Fibroblast of villous mesenchyme (primary cell): ENCODE measurements at regions not wholly inside any gene's neighbourhood (a gene's known extent, or its start where the extent isn't known, plus 50 kb on each side); places are given as distances from the start of the nearest gene placed in this dataset.

Experiments
- DNase-seq: peaks from one replicate; pipeline ENCODE4 v3.0.0-alpha.2; 2010; ENCODE audit warnings: low read depth
- H3K4me3 ChIP-seq: 2 replicates; pipeline ENCODE4 v1.5.1; 2011; ENCODE audit warnings: low read depth, mild to moderate bottlenecking, low read length
- TF ChIP-seq, protein P1 (sequence below): IDR thresholded peaks from 2 replicates; pipeline ENCODE4 v1.5.1; 2012; ENCODE audit warnings: low read depth, mild to moderate bottlenecking, low read length; ENCODE audit not compliant: insufficient read depth

DNA sequence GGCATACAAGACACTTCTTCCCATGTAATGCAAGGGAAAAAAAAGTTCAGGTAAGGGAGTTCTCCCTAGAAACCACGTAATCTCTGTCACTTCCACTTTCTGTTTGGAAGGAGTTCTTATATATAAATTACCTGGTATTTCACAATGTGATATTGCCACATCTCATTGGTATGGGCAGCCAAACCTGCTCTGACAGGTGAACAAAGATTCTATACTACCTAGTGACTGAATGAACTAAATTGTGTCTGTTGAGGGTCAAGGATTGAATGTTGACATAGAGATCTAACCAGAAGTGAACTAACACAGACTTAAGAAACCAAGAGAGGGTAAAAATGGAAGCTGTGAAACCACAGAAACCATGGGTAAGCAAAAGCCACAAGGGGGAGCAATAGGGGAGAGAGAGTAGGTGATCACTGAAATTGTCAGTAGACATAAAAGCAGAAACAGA, 161.3 kb downstream of the RPL10L start:
- H3K4me3 ChIP-seq = no peak overlapping the region
- no peak for DNase-seq
- TF ChIP-seq, protein P1, sequence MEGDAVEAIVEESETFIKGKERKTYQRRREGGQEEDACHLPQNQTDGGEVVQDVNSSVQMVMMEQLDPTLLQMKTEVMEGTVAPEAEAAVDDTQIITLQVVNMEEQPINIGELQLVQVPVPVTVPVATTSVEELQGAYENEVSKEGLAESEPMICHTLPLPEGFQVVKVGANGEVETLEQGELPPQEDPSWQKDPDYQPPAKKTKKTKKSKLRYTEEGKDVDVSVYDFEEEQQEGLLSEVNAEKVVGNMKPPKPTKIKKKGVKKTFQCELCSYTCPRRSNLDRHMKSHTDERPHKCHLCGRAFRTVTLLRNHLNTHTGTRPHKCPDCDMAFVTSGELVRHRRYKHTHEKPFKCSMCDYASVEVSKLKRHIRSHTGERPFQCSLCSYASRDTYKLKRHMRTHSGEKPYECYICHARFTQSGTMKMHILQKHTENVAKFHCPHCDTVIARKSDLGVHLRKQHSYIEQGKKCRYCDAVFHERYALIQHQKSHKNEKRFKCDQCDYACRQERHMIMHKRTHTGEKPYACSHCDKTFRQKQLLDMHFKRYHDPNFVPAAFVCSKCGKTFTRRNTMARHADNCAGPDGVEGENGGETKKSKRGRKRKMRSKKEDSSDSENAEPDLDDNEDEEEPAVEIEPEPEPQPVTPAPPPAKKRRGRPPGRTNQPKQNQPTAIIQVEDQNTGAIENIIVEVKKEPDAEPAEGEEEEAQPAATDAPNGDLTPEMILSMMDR = no peak

DNA sequence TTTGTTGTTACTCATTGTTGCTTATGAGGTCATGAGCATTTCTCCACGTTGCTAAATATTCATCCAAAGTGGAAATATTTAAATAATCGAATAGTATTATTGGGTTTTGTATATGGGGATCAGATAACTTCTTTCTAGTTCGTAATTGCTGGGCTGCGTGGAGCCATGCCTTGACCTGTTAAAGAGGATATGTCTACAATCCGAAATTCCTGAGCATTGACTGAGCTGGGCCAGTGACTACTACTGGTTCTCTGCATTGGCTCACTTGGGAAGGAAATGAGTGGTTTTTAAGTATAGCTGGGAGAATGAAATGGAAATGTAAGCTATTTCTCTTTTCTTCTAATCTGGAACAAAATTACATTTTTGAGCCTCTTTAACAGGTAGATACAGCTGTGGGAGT, 163.2 kb downstream of the RPL10L start:
- no peak for DNase-seq
- TF ChIP-seq, protein P1 = no peak
- H3K4me3 ChIP-seq = no peak overlapping the region

DNA sequence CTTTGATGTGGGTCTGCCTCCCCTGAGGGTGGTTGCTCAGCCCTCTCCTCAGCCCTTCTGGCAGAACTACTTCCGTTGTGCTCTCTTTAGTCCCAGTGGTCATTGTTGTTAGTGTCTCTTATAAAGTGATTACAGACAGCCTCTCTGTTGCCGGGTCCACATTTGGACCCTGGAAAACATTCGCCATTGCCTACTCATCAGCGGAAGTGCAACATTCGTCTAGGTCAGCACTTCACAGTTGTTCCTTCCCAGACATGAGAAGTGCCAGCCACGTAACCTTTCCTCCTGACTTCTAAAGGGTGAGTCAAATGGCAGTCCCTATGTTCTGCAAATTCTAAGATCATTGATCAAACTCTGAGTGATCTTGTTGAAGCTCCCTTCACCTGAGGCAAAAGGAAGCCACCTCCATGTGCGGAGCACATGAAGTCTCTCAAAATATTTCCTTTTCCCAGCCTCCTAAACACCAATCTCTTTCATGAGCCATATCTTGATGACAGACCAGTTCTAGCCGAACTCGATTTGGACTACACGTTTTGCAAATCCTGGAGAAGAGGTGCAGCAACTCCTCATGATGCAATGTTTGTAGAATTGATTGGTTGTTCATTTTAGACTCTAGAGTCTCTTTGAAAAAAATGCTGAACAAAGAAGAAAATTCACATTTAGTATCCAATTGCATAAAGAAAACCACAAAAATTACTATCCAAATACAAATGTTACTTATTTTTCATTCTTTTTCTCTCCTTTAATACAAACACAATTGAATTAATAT, 163.8 kb downstream of the RPL10L start:
- no peak overlapping the region for H3K4me3 ChIP-seq
- TF ChIP-seq, protein P1 = no peak
- DNase-seq = no peak

DNA sequence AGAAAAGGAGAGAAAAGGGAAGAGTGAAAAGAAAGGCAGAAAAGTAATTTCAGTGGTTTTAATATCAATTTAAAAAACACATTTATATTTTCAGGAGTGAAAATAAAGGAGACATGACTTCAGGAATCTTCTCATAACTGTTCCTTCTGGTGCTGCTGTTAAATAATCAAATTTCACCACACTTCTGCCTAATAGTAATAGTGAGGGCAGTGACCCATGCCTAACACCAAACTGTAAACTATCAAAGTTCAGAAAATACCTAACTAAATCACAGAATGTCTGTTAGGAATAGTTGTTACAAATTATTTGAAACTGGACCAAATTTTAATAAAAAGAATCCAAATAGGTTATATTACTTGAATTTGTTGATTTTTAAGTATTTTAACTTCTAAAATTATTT, 169.4 kb downstream of the RPL10L start:
- H3K4me3 ChIP-seq = no peak overlapping the region
- TF ChIP-seq, protein P1 = no peak
- no peak for DNase-seq

DNA sequence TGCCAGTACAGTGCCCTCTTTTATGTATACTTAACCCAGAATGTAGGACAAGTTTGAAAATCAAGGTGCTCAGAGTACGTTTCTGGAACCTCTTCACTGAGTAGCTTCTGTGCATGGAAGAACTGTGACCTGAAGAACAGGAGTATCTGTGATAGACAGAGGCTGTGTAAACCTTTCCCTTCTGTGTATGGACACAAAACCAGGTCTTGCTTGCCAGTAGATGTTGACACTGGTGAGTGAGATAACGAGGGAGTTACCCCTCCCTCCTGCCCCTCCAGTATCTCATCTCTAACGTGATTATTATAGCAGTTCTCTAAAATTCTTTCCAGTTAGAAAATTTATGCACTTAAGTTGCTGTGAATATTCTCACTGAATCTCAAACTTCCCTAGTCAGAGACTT, 170.8 kb downstream of the RPL10L start:
- DNase-seq = no peak
- TF ChIP-seq, protein P1 = no peak
- no peak overlapping the region for H3K4me3 ChIP-seq

DNA sequence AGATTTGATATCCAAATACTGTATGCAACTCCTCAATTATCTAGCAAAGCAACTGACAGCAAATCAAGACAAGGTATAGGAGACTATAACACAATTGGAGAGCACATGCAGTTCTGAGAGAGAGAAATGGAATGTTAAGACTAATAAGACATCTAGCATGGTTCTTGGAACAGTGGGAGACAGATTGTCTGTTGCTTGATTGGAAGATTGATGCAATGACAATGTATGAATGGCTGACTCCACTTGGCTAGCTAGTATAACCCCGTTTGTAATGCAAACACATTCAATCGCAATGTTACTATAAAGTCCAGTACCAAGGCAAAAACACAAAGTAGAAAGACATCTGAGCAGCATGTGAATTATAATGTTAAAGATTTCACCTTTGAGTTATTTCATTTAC, 179.3 kb downstream of the RPL10L start:
- no peak for DNase-seq
- TF ChIP-seq, protein P1 = no peak
- H3K4me3 ChIP-seq = no peak overlapping the region

DNA sequence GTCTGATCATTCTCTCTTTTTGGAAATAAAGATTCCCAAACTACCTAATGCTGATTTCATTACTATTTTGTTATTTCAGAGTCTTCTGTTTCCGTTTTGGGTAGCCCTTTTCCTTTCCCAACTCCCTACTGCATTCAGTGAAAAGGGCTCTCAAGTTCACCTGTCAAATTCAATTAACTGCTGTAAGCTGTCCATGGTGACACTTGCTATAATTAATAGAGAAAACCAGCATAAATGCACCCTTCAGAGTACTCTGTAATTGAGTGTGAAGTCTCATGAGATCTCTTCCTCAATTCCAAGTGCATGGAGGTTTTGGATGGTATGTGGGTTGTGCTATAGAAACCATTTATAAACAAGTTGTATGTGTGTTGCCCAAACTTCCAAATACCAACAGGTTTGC, 187.2 kb downstream of the RPL10L start:
- TF ChIP-seq, protein P1 = no peak
- DNase-seq = no peak
- H3K4me3 ChIP-seq = no peak overlapping the region
